Chondrocyte (in vitro differentiated cells): ENCODE measurements at regions not wholly inside any gene's neighbourhood (a gene's known extent, or its start where the extent isn't known, plus 50 kb on each side); places are given as distances from the start of the nearest gene placed in this dataset.

Source experiments
- DNase-seq: peaks from one replicate; pipeline ENCODE4 v3.0.0; 2021; ENCODE audit warnings: mixed read lengths, low spot score
- H3K27ac Mint-ChIP-seq: one replicate; pipeline ENCODE4 v1.8.0; 2021; ENCODE audit warnings: mild to moderate bottlenecking, moderate library complexity, mixed read lengths; ENCODE audit not compliant: unreplicated experiment
- H3K27me3 Mint-ChIP-seq: 2 replicates; pipeline ENCODE4 v1.8.0; 2021; ENCODE audit warnings: low read depth, mixed read lengths
- H3K36me3 Mint-ChIP-seq: 2 replicates; pipeline ENCODE4 v1.8.0; 2021; ENCODE audit warnings: low read depth, mixed read lengths
- H3K4me1 Mint-ChIP-seq: 2 replicates; pipeline ENCODE4 v1.8.0; 2021; ENCODE audit warnings: low read depth, mild to moderate bottlenecking, mixed read lengths
- H3K4me3 Mint-ChIP-seq: one replicate; pipeline ENCODE4 v1.8.0; 2021; ENCODE audit warnings: mild to moderate bottlenecking, moderate library complexity, mixed read lengths; ENCODE audit not compliant: unreplicated experiment
- H3K9me3 Mint-ChIP-seq: 2 replicates; pipeline ENCODE4 v1.8.0; 2021; ENCODE audit warnings: low read depth, mixed read lengths
- CTCF ChIP-seq: fragments of 200-600 bp; sonication (generic); IDR thresholded peaks from 2 replicates; pipeline ENCODE4 v1.5.0; 2021; ENCODE audit warnings: antibody characterized with exemption, mild to moderate bottlenecking, moderate library complexity

DNA sequence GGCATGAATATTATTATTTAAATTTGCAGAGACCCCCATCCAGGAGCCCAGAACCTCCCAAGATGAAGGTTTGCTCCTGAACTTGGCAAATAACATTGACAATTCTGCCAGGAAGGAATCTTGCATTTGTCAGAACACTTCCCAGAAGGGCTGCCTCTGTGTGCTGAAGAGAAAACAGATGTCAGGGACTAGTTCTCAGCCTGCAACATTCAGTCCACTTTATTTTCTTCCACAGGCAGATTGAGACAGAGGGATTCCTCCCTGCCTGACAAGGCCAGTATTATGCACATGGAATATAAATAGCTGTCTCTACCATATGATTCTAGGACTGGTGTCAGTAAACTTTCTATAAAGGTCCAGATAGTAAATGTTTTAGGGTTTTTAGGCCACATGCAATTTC is 171.5 kb upstream of the SIX2 start:
- H3K4me1 Mint-ChIP-seq = peaks cover 76% of the 10 kb centered on the region
- H3K36me3 Mint-ChIP-seq = peaks cover 3% of the 10 kb centered on the region
- no peak overlapping the region for H3K4me3 Mint-ChIP-seq
- H3K27ac Mint-ChIP-seq = no peak overlapping the region
- H3K27me3 Mint-ChIP-seq = no peaks in the 10 kb centered on the region
- TF ChIP-seq CTCF = no peak
- DNase-seq = no peak
- H3K9me3 Mint-ChIP-seq = peaks cover 14% of the 10 kb centered on the region

GRCh38 chr2:45180033-45180746 is 170.9 kb upstream of the SIX2 start:
- no peaks in the 10 kb centered on the region for H3K27me3 Mint-ChIP-seq
- H3K4me1 Mint-ChIP-seq = peaks cover 73% of the 10 kb centered on the region
- H3K27ac Mint-ChIP-seq = peak overlapping the region; percentile 98
- peak overlapping the region; percentile 46 for H3K4me3 Mint-ChIP-seq
- peaks cover 3% of the 10 kb centered on the region for H3K36me3 Mint-ChIP-seq
- H3K9me3 Mint-ChIP-seq = peaks cover 14% of the 10 kb centered on the region
- no peak for TF ChIP-seq CTCF
- no peak for DNase-seq

DNA sequence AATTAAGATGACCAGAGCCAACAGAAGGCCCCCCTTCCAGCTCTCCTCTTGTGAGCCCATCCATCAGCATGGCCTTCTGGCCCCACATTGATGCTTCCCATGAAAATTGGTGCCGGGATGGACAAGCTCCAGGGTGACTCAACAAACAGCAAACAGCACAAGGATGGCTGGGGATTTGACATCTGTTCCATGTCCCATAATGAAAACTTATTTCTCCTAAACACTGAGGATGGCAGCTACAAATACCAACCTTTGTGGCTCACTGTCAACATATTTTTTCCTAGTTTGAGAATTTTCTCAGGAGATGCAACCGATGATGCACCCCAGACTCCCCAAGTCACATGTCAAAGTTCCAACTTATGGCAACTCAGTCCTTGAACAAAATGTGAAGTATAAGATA is 169.6 kb upstream of the SIX2 start:
- Mint-ChIP-seq H3K27me3 (no peaks in the 10 kb centered on the region), H3K4me1 (peaks cover 66% of the 10 kb centered on the region), H3K4me3 (no peak overlapping the region), H3K9me3 (peaks cover 14% of the 10 kb centered on the region), H3K36me3 (peaks cover 3% of the 10 kb centered on the region), H3K27ac (peak overlapping the region; percentile 94)
- no peak for TF ChIP-seq CTCF
- DNase-seq = no peak

- Mint-ChIP-seq H3K36me3 (peaks cover 3% of the 10 kb centered on the region), H3K27ac (peak overlapping the region; percentile 94)
- TF ChIP-seq CTCF = no peak
Observed at GRCh38 chr2:45178359-45178758, 169.1 kb upstream of the SIX2 start.

DNA sequence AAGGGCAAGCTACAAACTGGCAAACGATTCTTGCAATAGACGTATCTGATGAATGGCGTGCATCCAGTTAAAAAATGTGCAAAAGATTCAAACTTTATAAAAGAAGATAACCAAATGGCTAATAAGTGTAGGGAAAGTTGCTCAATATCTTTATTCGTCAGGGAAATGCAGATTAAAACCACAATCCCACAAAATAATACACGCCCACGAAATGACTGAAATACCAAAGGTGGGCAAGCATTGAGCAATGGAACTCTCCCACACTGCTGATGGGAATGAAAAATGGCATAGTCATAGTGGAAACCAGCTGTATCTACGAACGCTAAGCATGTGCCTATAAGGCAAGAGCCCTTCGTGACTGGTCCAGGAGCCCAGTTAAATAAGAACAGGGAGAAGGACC is 168.6 kb upstream of the SIX2 start:
- Mint-ChIP-seq H3K27me3 (no peaks in the 10 kb centered on the region), H3K36me3 (peaks cover 3% of the 10 kb centered on the region), H3K9me3 (peaks cover 14% of the 10 kb centered on the region), H3K27ac (peak overlapping the region; percentile 94), H3K4me3 (no peak overlapping the region), H3K4me1 (peaks cover 66% of the 10 kb centered on the region)
- no peak for TF ChIP-seq CTCF
- DNase-seq = no peak

More at GRCh38 chr2:45178359-45178758, 169.1 kb upstream of the SIX2 start:
- Mint-ChIP-seq H3K4me1 (peaks cover 66% of the 10 kb centered on the region), H3K27me3 (no peaks in the 10 kb centered on the region), H3K4me3 (no peak overlapping the region), H3K9me3 (peaks cover 14% of the 10 kb centered on the region)
- DNase-seq = no peak
